ENCODE measurements at regions not wholly inside any gene's neighbourhood (a gene's known extent, or its start where the extent isn't known, plus 50 kb on each side); places are given as distances from the start of the nearest gene placed in this dataset.

- no peak for DNase-seq
These were observed 95.7 kb upstream of the ARAP3 start for GRCh38 chr5:141777711-141778110.

GRCh38 chr5:141777130-141777529 lies 95.1 kb upstream of the ARAP3 start:
- DNase-seq, result no peak

- no peak for DNase-seq
These were observed 91.9 kb upstream of the ARAP3 start for GRCh38 chr5:141773779-141774562.

DNA sequence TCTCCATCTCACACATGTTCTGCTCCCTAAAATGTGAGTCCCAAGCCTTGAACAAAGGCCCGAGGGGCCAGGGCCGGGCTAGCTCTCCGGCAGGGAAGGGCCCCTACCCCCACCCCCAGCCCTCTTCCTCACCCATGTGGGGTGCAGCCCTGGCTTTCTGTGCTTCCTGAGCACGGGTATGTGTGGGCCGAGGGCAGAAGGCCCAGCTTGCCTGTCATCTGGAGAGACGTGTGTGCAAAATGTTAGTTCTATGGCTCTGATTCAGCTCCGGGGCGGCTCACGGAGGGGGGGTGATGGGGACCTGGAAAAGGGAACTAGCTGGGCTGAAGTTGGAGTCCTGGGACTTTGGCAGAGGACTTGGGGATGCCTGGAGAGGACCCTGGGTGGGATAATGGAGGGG lies 90.3 kb upstream of the ARAP3 start:
- DNase-seq, result no peak

GRCh38 chr5:141771562-141771961 lies 89.5 kb upstream of the ARAP3 start:
- no peak for DNase-seq

- DNase-seq, result no peak
These were observed 89.0 kb upstream of the ARAP3 start for GRCh38 chr5:141771031-141771430.

DNA sequence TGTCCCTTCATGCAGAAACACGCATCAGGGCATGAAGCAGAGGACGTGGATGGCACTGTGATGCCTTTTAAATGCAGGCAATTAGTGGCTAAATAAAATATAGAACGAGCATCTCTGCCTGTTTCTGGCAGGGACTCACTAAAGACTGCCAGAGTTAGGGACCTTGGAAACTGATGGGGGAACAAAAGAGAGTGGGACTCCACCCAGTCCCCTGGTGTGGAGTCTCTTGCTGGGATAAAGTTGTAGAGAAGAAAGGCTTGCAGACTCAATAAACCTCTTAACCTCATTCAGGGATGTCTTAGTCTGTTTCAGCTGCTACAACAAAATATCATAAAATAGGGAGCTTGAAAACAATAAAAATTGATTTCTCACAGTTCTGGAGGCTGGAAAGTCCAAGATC lies 87.6 kb upstream of the ARAP3 start:
- no peak for DNase-seq

DNA sequence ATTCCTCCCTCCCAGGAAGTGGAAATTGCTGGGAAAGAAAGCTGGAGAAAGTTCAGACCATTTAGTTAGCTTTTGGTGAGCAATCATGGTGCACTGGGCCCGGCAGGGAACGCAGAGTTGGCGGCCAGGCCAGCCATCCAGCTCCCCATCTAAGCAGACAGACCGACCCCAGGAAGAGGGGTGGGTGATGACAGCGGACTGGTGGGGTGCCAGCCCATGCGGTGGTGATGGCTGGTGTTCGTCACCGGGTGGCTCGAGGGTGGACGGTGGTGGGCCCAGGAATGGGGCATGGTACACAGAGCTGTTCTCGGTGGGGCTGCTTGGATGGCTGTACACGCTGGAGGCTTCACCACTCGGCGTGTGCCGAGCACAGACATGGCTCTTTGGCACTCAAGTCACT lies 85.6 kb upstream of the ARAP3 start:
- DNase-seq, result no peak

GRCh38 chr5:141765896-141766551 lies 84.0 kb upstream of the ARAP3 start:
- DNase-seq, result no peak

- no peak for DNase-seq
These were observed 81.5 kb upstream of the ARAP3 start for GRCh38 chr5:141763541-141763940.

- no peak for DNase-seq
These were observed 80.8 kb upstream of the ARAP3 start for GRCh38 chr5:141762790-141763368.

- DNase-seq, result no peak
These were observed 80.3 kb upstream of the ARAP3 start for GRCh38 chr5:141762316-141762715.

- DNase-seq, result no peak
These were observed 78.7 kb upstream of the ARAP3 start for GRCh38 chr5:141760753-141761152.

DNA sequence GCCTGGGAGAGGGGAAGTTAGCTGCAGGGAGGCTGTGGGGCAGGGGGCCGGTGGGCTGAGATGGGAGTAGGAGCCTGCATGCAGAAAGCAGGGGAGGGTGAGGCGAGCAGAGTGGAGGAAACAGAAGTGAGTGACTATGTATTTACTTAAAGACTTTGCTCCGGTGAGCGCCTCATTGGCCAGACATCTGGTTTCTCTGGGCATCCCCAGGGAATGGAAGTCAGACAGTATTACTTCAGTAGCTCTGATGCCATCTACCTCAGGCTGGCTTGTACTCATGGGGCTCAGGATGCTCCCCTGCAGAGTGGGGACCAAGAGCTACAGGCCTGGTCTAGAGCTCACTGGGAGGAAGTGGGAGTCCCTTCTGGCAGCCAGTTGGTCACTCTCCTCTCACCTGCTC lies 78.2 kb upstream of the ARAP3 start:
- no peak for DNase-seq

- no peak for DNase-seq
These were observed 76.4 kb upstream of the ARAP3 start for GRCh38 chr5:141758310-141758998.

DNA sequence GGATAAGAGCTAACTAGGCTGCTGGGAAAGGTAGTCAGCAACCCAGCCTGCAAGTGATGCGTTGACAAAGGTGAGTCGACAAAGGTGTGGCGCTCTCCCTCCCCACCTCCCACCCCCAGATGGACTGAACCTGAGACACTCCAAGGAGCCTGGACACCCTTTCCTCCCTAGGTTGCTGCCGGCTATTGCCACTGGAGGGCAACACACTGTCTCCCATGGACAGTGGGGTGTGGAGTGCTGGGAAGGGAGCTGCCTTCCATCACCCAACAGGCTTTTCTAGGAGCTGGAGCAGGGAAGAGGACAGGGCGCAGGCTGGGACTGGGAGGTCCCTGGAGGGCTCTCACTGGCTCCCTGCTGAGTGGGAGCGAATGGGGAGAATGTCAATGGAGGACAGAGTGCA lies 75.4 kb upstream of the ARAP3 start:
- no peak for DNase-seq

- no peak for DNase-seq
These were observed 74.2 kb upstream of the ARAP3 start for GRCh38 chr5:141756196-141756595.

DNA sequence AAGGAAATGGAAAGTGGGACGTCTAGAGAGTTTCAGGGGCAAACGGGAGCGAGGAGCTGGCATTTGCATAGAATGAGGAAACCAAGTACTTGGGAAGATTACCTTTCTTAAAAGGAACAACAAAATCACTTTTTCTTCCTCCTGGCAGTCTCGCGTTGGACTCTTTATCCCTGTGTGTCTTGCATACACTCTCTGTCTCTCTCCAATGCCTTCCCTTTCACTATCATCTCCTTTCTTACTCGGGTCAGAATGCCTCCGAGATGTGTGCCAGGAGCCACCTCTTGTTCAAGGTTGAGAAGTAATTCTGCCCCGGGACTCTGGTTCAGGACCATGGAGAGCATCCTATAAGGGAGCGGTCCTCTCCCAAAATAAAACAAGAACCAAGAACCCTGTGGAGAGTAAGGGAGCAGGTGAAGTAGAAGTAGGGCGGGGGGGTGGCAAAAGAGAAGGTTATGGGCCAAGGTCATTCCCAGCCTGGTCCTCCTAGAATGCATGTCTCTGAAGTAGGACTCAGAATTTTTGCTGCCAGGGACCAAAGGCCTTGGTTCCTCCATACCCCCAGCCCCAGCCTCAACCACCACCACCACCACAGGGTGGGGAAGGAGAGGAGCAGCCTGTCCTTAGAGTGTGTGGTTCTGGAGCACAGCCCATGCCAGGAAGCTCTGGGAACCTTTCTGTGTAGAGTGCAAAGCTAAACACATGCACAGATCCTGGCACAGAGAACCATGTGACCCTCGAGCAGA lies 72.1 kb upstream of the ARAP3 start:
- DNase-seq, result no peak

DNA sequence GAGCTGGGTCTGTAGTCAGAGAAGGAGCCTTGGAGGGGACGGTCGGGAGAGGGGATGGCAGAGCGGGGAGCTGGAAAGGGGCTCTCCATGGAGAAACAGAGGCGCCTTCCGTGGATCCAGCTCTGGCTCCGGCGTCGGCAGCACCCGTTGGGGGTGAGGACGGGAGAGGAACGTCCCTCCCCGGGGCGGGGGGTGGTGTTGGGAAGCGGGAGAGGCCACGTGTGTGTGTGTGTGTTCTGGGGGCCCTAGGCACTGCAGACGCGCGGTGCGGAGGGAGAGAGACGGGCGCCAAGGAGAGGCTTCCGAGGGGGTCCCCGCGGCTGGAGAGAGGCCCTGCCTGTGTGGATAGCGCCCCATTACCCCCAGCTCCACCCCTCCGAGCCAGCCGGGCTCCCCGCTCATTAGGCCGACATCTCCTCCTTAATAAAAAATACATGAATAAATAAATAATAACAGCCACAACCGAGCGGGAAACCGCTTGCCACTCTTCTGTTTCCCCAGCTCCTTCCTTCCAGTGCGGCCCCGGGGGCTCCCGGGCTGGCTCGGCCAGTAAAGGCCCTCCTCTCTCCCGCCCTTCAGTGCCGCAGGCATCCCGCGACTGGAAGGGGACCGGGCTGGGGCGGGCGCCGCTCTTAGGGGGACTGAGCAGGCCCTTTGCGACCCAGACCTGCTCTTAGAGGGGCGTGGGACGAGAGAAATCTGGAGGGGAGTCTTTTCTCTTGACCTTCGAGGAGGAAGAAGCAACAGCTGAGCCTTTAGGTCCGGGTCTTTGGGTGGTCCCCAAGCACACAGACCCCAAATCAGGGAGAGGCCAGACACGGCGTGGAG lies 71.3 kb upstream of the ARAP3 start:
- DNase-seq, result no peak

DNA sequence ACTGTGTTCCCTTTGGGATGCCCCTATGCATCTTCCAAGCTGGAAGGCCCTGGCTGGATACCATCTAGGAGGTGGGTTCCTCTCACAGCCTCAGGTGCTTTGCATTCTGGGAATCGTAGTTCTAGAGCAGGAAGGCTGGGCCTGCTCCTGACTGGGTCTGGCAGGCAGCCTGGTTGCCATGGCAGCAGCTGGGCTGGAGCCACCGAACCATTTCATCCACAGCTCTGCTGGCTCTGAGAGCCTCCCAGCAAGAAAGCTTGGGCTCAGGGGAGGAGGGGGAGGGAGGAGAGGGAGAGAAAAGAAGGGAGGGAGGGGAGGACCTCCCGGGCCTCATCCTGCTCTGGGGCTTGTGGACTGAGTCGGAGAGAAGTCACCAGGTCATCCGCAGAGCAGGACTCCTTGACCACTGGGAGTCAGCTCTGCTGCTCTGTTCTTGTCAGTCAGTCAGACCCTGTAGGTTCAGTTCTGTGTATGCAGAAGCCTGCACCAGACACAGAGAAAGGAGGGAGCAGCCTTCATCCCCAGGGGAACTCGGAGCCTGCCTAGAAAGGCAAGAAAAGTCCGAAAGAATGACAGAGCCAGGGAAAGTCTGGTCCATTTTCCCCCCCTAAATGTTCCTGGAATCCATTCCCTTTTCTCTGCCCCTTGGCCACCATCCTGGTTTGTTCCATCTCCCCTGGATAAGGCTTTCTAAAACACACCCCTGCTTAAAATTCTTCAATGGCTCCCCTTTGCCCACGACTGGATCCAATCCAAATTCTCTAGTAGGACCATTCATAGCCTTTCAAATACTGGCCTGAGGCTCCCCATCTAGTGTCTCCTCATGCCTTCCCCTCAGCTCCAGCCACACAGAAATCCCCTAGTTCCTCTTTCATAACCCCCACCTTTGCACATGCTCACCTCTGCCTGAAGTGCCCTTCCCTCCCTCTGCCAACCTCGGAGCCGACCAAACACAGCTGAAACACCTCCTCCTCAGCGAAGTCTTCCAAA lies 65.4 kb upstream of the ARAP3 start:
- DNase-seq, result peak; percentile 85

DNA sequence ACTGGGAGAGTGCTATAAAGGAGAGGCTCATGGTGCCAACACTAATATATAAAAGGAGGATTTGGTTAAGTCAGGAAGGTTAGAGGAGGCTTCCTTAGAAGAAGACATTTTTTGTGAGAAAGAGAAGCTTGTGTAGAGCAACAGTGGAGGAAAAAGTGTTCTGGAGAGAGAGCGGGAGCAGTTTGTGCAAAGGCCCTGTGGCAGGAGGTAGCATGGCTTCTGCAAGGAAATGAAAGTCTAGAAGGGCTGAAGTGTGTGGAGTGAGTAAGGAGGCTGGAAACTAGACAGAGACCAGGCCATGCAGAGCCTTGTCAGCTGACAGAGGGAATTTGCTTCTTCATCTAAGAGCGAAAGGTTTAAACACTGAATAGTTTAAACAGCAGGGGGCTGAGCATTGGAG lies 64.4 kb upstream of the ARAP3 start:
- DNase-seq, result no peak
